GM23338 (cell line): ENCODE measurements at regions not wholly inside any gene's neighbourhood (a gene's known extent, or its start where the extent isn't known, plus 50 kb on each side); places are given as distances from the start of the nearest gene placed in this dataset.

ENCODE experiments used
- ATAC-seq: fragments of 200-7000 bp; cut with Tn5 transposase; 3 replicates; pipeline ENCODE4 v1.9.1; 2020
- DNase-seq: peaks from one replicate; pipeline ENCODE4 v3.0.0-alpha.2; 2015; ENCODE audit warnings: low spot score
- H2AFZ ChIP-seq: fragments of 200-600 bp; sonication (generic); 2 replicates; pipeline ENCODE4 v1.8.0; 2016; ENCODE audit warnings: antibody characterized with exemption, mild to moderate bottlenecking, moderate library complexity
- H3F3A ChIP-seq: fragments of 200-600 bp; sonication (generic); replicated peaks from 2 replicates; pipeline ENCODE4 v1.8.0; 2017; ENCODE audit warnings: antibody characterized with exemption, mixed run types, low read depth
- H3K27ac ChIP-seq: fragments of 200-600 bp; sonication (generic); 2 replicates; pipeline ENCODE4 v1.6.1; 2016; ENCODE audit warnings: low read depth
- H3K27me3 ChIP-seq: fragments of 200-600 bp; sonication (generic); 2 replicates; pipeline ENCODE4 v1.8.0; 2016; ENCODE audit warnings: mild to moderate bottlenecking, mixed run types, moderate library complexity; ENCODE audit not compliant: insufficient read depth
- H3K36me3 ChIP-seq: fragments of 200-600 bp; sonication (generic); 2 replicates; pipeline ENCODE4 v1.8.0; 2016; ENCODE audit warnings: mild to moderate bottlenecking; ENCODE audit not compliant: insufficient read depth
- H3K4me1 ChIP-seq: fragments of 200-600 bp; sonication (generic); 2 replicates; pipeline ENCODE4 v1.8.0; 2016; ENCODE audit warnings: mild to moderate bottlenecking, moderate library complexity; ENCODE audit not compliant: insufficient read depth
- H3K4me2 ChIP-seq: fragments of 200-600 bp; sonication (generic); 2 replicates; pipeline ENCODE4 v1.7.1; 2017; ENCODE audit warnings: mixed run types
- H3K4me3 ChIP-seq: fragments of 200-600 bp; sonication (generic); 2 replicates; pipeline ENCODE4 v1.6.1; 2016; ENCODE audit warnings: mixed run types
- H3K79me2 ChIP-seq: fragments of 200-600 bp; sonication (generic); replicated peaks from 2 replicates; pipeline ENCODE4 v1.8.0; 2017; ENCODE audit warnings: mild to moderate bottlenecking; ENCODE audit not compliant: insufficient read depth
- H3K9me2 ChIP-seq: fragments of 200-600 bp; sonication (generic); 2 replicates; pipeline ENCODE4 v1.8.0; 2017; ENCODE audit not compliant: insufficient read depth
- H4K20me1 ChIP-seq: fragments of 200-600 bp; sonication (generic); replicated peaks from 2 replicates; pipeline ENCODE4 v1.8.0; 2017; ENCODE audit warnings: mild to moderate bottlenecking; ENCODE audit not compliant: insufficient read depth
- H3K27ac Mint-ChIP-seq: 2 replicates; pipeline ENCODE4 v1.8.0; 2020; ENCODE audit warnings: inconsistent platforms, mild to moderate bottlenecking, moderate library complexity, mixed read lengths
- H3K27me3 Mint-ChIP-seq: 3 replicates; pipeline ENCODE4 v1.8.0; 2022; ENCODE audit warnings: low read depth, mild to moderate bottlenecking, moderate library complexity, mixed read lengths, inconsistent platforms; ENCODE audit not compliant: insufficient read depth, poor library complexity
- H3K36me3 Mint-ChIP-seq: 3 replicates; pipeline ENCODE4 v1.8.0; 2021; ENCODE audit warnings: low read depth, mild to moderate bottlenecking, inconsistent platforms, moderate library complexity, mixed read lengths
- H3K4me1 Mint-ChIP-seq: 3 replicates; pipeline ENCODE4 v1.8.0; 2020; ENCODE audit warnings: mild to moderate bottlenecking, inconsistent platforms, mixed read lengths
- H3K4me3 Mint-ChIP-seq: 3 replicates; pipeline ENCODE4 v1.8.0; 2021; ENCODE audit warnings: moderate library complexity, mild to moderate bottlenecking, inconsistent platforms, mixed read lengths
- H3K9me3 Mint-ChIP-seq: 3 replicates; pipeline ENCODE4 v1.8.0; 2020; ENCODE audit warnings: moderate library complexity, mild to moderate bottlenecking, inconsistent platforms, mixed read lengths
- CREB1 ChIP-seq: fragments of 250-450 bp; sonication (Bioruptor Pico); IDR thresholded peaks from 2 replicates; pipeline ENCODE4 v1.5.0; 2020; ENCODE audit warnings: low read depth, mild to moderate bottlenecking, moderate library complexity
- EZH2phosphoT487 ChIP-seq: fragments of 200-600 bp; sonication (generic); IDR thresholded peaks from one replicate; pipeline ENCODE4 v1.8.1; 2018; ENCODE audit warnings: antibody characterized with exemption; ENCODE audit not compliant: unreplicated experiment
- JUNB ChIP-seq: IDR thresholded peaks from one replicate; pipeline ENCODE4 v1.6.1; 2016; ENCODE audit warnings: antibody characterized with exemption; ENCODE audit not compliant: unreplicated experiment
- ZNF114 ChIP-seq: fragments of 250-450 bp; sonication (Bioruptor Pico); IDR thresholded peaks from 2 replicates; pipeline ENCODE4 v1.5.0; 2020; ENCODE audit warnings: mild to moderate bottlenecking, moderate library complexity
- TF ChIP-seq, protein P1 (sequence below): IDR thresholded peaks from one replicate; pipeline ENCODE4 v1.6.1; 2018; ENCODE audit warnings: antibody characterized with exemption; ENCODE audit not compliant: unreplicated experiment
- TF ChIP-seq, protein P2 (sequence below): IDR thresholded peaks from 2 replicates; pipeline ENCODE4 v1.6.1; 2016; ENCODE audit warnings: antibody characterized with exemption
- TF ChIP-seq, protein P3 (sequence below): fragments of 250-450 bp; sonication (Bioruptor Pico); IDR thresholded peaks from 2 replicates; pipeline ENCODE4 v1.5.0; 2020; ENCODE audit warnings: mild to moderate bottlenecking, moderate library complexity

DNA sequence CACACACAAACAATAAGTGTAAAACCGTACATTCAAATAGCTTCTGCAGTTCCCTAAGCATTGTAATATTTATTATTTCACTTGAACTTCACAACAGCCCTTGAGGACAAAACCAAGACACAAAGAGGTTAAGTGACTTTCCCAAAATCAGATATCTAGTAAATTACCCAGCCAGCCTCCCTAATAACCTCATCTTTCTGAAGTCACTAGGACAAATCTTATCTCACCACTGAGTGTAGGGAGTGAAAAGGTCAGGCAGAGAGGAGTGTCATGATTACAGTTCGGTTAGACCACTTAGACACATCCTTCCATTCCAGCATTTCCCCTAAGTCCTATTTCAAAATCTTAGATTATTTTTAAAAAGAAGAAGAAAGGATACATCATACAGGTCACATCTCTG lies 377.3 kb upstream of the NFIA start:
- peaks cover 4% of the 10 kb centered on the region; the same call in 1 of the 3 replicates for H3K4me1 Mint-ChIP-seq
- 0 out of 3 replicates have a peak, but pooled peaks cover 5% of the 10 kb centered on the region for H3K36me3 Mint-ChIP-seq
- no peak overlapping the region for H3K27ac Mint-ChIP-seq
- Histone ChIP-seq H3K9me2 (peaks cover 10% of the 10 kb centered on the region; the same call in 1 of the 2 replicates), H3K4me2 (no peak overlapping the region), H3K27me3 (no peaks in the 10 kb centered on the region), H3K27ac (no peak overlapping the region), H3F3A (no peaks in the 10 kb centered on the region), H2AFZ (no peak overlapping the region), H3K36me3 (no peaks in the 10 kb centered on the region), H3K79me2 (no peaks in the 10 kb centered on the region), H3K4me3 (no peak overlapping the region), H3K4me1 (no peaks in the 10 kb centered on the region), H4K20me1 (no peaks in the 10 kb centered on the region)
- no peak overlapping the region for H3K4me3 Mint-ChIP-seq
- no peak for ATAC-seq
- peaks cover 4% of the 10 kb centered on the region; the same call in 2 of the 3 replicates for H3K9me3 Mint-ChIP-seq
- TF ChIP-seq, protein P1, sequence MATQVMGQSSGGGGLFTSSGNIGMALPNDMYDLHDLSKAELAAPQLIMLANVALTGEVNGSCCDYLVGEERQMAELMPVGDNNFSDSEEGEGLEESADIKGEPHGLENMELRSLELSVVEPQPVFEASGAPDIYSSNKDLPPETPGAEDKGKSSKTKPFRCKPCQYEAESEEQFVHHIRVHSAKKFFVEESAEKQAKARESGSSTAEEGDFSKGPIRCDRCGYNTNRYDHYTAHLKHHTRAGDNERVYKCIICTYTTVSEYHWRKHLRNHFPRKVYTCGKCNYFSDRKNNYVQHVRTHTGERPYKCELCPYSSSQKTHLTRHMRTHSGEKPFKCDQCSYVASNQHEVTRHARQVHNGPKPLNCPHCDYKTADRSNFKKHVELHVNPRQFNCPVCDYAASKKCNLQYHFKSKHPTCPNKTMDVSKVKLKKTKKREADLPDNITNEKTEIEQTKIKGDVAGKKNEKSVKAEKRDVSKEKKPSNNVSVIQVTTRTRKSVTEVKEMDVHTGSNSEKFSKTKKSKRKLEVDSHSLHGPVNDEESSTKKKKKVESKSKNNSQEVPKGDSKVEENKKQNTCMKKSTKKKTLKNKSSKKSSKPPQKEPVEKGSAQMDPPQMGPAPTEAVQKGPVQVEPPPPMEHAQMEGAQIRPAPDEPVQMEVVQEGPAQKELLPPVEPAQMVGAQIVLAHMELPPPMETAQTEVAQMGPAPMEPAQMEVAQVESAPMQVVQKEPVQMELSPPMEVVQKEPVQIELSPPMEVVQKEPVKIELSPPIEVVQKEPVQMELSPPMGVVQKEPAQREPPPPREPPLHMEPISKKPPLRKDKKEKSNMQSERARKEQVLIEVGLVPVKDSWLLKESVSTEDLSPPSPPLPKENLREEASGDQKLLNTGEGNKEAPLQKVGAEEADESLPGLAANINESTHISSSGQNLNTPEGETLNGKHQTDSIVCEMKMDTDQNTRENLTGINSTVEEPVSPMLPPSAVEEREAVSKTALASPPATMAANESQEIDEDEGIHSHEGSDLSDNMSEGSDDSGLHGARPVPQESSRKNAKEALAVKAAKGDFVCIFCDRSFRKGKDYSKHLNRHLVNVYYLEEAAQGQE: no peak
- TF ChIP-seq, protein P2, sequence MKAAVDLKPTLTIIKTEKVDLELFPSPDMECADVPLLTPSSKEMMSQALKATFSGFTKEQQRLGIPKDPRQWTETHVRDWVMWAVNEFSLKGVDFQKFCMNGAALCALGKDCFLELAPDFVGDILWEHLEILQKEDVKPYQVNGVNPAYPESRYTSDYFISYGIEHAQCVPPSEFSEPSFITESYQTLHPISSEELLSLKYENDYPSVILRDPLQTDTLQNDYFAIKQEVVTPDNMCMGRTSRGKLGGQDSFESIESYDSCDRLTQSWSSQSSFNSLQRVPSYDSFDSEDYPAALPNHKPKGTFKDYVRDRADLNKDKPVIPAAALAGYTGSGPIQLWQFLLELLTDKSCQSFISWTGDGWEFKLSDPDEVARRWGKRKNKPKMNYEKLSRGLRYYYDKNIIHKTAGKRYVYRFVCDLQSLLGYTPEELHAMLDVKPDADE: no peak
- peaks cover 4% of the 10 kb centered on the region for H3K27me3 Mint-ChIP-seq
- no peak for DNase-seq

DNA sequence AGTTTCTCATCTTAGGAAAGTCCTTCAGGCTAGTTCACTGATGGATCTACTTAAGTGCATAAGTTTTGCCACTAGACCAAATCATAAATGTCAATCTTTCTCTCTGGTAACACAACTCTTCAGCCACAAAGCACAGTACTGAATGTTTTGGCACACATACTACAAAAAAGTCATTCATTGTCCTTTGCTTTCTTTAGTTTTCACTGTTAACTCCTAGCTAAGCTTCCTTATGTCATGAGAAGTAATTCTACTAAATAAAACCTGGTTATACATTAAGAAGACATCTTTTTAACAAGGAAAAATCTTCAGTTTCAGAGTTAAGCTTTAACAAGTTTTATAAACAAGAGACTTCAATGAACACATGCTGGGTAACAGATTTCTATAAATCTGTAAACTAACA lies 379.2 kb upstream of the NFIA start:
- peaks cover 4% of the 10 kb centered on the region; the same call in 1 of the 3 replicates for H3K4me1 Mint-ChIP-seq
- peaks cover 4% of the 10 kb centered on the region; the same call in 2 of the 3 replicates for H3K9me3 Mint-ChIP-seq
- TF ChIP-seq CREB1 (CRISPR knock-in tag) (no peak), ZNF114 (no peak), JUNB (no peak), EZH2phosphoT487 (no peak)
- TF ChIP-seq, protein P3, sequence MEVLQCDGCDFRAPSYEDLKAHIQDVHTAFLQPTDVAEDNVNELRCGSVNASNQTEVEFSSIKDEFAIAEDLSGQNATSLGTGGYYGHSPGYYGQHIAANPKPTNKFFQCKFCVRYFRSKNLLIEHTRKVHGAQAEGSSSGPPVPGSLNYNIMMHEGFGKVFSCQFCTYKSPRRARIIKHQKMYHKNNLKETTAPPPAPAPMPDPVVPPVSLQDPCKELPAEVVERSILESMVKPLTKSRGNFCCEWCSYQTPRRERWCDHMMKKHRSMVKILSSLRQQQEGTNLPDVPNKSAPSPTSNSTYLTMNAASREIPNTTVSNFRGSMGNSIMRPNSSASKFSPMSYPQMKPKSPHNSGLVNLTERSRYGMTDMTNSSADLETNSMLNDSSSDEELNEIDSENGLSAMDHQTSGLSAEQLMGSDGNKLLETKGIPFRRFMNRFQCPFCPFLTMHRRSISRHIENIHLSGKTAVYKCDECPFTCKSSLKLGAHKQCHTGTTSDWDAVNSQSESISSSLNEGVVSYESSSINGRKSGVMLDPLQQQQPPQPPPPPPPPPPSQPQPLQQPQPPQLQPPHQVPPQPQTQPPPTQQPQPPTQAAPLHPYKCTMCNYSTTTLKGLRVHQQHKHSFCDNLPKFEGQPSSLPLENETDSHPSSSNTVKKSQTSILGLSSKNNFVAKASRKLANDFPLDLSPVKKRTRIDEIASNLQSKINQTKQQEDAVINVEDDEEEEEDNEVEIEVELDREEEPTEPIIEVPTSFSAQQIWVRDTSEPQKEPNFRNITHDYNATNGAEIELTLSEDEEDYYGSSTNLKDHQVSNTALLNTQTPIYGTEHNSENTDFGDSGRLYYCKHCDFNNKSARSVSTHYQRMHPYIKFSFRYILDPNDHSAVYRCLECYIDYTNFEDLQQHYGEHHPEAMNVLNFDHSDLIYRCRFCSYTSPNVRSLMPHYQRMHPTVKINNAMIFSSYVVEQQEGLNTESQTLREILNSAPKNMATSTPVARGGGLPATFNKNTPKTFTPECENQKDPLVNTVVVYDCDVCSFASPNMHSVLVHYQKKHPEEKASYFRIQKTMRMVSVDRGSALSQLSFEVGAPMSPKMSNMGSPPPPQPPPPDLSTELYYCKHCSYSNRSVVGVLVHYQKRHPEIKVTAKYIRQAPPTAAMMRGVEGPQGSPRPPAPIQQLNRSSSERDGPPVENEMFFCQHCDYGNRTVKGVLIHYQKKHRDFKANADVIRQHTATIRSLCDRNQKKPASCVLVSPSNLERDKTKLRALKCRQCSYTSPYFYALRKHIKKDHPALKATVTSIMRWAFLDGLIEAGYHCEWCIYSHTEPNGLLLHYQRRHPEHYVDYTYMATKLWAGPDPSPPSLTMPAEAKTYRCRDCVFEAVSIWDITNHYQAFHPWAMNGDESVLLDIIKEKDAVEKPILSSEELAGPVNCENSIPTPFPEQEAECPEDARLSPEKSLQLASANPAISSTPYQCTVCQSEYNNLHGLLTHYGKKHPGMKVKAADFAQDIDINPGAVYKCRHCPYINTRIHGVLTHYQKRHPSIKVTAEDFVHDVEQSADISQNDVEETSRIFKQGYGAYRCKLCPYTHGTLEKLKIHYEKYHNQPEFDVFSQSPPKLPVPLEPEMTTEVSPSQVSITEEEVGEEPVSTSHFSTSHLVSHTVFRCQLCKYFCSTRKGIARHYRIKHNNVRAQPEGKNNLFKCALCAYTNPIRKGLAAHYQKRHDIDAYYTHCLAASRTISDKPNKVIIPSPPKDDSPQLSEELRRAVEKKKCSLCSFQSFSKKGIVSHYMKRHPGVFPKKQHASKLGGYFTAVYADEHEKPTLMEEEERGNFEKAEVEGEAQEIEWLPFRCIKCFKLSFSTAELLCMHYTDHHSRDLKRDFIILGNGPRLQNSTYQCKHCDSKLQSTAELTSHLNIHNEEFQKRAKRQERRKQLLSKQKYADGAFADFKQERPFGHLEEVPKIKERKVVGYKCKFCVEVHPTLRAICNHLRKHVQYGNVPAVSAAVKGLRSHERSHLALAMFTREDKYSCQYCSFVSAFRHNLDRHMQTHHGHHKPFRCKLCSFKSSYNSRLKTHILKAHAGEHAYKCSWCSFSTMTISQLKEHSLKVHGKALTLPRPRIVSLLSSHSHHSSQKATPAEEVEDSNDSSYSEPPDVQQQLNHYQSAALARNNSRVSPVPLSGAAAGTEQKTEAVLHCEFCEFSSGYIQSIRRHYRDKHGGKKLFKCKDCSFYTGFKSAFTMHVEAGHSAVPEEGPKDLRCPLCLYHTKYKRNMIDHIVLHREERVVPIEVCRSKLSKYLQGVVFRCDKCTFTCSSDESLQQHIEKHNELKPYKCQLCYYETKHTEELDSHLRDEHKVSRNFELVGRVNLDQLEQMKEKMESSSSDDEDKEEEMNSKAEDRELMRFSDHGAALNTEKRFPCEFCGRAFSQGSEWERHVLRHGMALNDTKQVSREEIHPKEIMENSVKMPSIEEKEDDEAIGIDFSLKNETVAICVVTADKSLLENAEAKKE (CRISPR knock-in tag): no peak
- TF ChIP-seq, protein P1: no peak

More for the DNA sequence above, 379.2 kb upstream of the NFIA start:
- Mint-ChIP-seq H3K4me3 (no peak overlapping the region), H3K36me3 (0 out of 3 replicates have a peak, but pooled peaks cover 5% of the 10 kb centered on the region), H3K27ac (no peak overlapping the region), H3K27me3 (no peaks in the 10 kb centered on the region)
- Histone ChIP-seq H3K4me3 (no peak overlapping the region), H3K36me3 (no peaks in the 10 kb centered on the region), H4K20me1 (no peaks in the 10 kb centered on the region), H3K79me2 (no peaks in the 10 kb centered on the region), H2AFZ (no peak overlapping the region), H3K4me1 (no peaks in the 10 kb centered on the region), H3F3A (no peaks in the 10 kb centered on the region), H3K27me3 (no peaks in the 10 kb centered on the region), H3K4me2 (no peak overlapping the region), H3K27ac (no peak overlapping the region), H3K9me2 (peaks cover 19% of the 10 kb centered on the region; the same call in 1 of the 2 replicates)
- no peak for DNase-seq
- ATAC-seq: no peak
